T-helper 2 cell treated with Interferon-gamma antibody and Interleukin-4, amounts not matched to agents 5 μg/mL and 100 μg/mL, for 36 hours (primary cell): ENCODE measurements at regions not wholly inside any gene's neighbourhood (a gene's known extent, or its start where the extent isn't known, plus 50 kb on each side); places are given as distances from the start of the nearest gene placed in this dataset.

Experiments used
- DNase-seq: peaks from one replicate; pipeline ENCODE4 v3.0.0; 2021; ENCODE audit warnings: low spot score
- H3K27ac Mint-ChIP-seq: one replicate; pipeline ENCODE4 v1.8.0; 2021; ENCODE audit warnings: mild to moderate bottlenecking, mixed read lengths
- H3K27me3 Mint-ChIP-seq: one replicate; pipeline ENCODE4 v1.8.0; 2021; ENCODE audit warnings: low read depth, mixed read lengths
- H3K36me3 Mint-ChIP-seq: one replicate; pipeline ENCODE4 v1.8.0; 2021; ENCODE audit warnings: low read depth, mixed read lengths
- H3K4me1 Mint-ChIP-seq: one replicate; pipeline ENCODE4 v1.8.0; 2021; ENCODE audit warnings: low read depth, mixed read lengths
- H3K4me3 Mint-ChIP-seq: one replicate; pipeline ENCODE4 v1.8.0; 2022; ENCODE audit warnings: mild to moderate bottlenecking, moderate library complexity, mixed read lengths
- H3K9me3 Mint-ChIP-seq: one replicate; pipeline ENCODE4 v1.8.0; 2021; ENCODE audit warnings: mixed read lengths

DNA sequence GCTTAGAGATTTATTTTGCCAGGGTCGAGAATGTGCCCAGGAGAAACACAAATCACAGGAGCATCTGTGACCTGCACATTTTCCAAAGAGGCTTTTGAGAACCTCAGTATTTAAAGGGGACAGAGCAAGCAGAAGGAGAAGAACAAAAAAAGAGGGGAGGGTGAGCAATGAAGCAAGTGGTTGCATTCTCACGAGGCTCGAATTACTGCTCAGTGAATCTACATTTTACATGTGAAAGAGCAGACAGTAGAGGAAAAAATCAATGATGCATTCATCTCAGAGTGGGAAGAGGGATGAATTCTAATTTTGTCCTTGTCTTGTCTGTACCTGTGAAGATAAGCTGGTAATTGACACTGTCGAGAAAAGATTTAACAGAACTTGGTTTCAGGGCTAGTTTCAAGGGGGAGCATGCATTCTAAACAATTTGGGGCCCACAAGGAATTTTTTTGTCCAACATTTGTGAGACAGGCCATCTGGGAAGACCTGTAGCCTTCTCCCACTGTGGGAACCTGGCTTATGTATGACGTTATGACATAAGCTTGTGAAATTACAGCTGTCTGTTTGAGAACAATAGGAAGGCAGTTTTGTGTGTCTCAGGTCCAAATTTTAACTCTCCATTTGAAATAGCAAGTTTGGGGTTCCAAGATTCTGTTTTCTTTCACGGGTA lies 855.1 kb downstream of the SLITRK5 start:
- H3K27me3 Mint-ChIP-seq = no peaks in the 10 kb centered on the region

DNA sequence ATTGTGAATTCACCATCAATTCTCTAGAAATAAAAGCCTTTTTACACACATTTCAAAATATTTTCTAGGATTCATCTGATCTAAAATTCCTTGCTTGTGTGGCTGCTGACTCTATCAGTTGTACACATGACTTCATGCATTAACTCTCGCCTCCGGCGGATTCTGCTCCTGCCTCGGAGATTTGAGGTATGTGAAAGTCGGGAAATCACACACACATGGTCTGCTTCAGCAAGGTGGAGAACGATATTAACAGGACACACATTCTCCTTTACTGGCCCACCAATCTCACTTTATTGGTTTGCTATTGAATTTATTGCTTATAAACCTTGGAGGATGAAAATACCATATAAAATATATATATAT lies 855.7 kb downstream of the SLITRK5 start:
- H3K4me1 Mint-ChIP-seq = no peaks in the 10 kb centered on the region
- no peak for DNase-seq
- H3K27ac Mint-ChIP-seq = no peak overlapping the region
- no peaks in the 10 kb centered on the region for H3K27me3 Mint-ChIP-seq
- H3K4me3 Mint-ChIP-seq = no peak overlapping the region
- H3K36me3 Mint-ChIP-seq = no peaks in the 10 kb centered on the region
- peaks cover 6% of the 10 kb centered on the region for H3K9me3 Mint-ChIP-seq

More for the DNA sequence above, 855.1 kb downstream of the SLITRK5 start:
- H3K27ac Mint-ChIP-seq = no peak overlapping the region
- no peaks in the 10 kb centered on the region for H3K36me3 Mint-ChIP-seq
- H3K4me1 Mint-ChIP-seq = no peaks in the 10 kb centered on the region
- peaks cover 8% of the 10 kb centered on the region for H3K9me3 Mint-ChIP-seq
- no peak overlapping the region for H3K4me3 Mint-ChIP-seq
- no peak for DNase-seq

DNA sequence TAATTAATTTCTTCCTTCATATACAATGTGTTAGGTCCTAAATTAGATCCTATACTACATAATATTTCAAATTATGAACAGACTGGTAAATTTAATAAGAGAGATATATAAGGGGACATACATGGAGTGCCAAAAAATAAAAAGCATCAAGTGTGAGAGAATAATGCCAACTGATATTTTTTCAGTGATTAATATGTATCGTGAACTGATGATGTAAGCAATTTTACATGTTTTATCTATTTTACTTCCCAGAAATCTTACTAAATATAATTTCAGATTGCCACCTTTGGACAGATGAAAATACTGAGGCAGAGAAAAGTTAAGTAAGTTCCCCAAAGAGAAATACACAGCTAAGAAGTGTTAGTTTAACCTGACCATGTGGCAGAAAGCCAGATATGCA lies 870.8 kb downstream of the SLITRK5 start:
- H3K4me3 Mint-ChIP-seq = no peak overlapping the region
- no peak for DNase-seq
- H3K4me1 Mint-ChIP-seq = no peaks in the 10 kb centered on the region
- peaks cover 5% of the 10 kb centered on the region for H3K9me3 Mint-ChIP-seq
- no peaks in the 10 kb centered on the region for H3K36me3 Mint-ChIP-seq
- H3K27me3 Mint-ChIP-seq = no peaks in the 10 kb centered on the region
- H3K27ac Mint-ChIP-seq = no peak overlapping the region

GRCh38 chr13:88544836-88545235 lies 873.7 kb downstream of the SLITRK5 start:
- H3K36me3 Mint-ChIP-seq = no peaks in the 10 kb centered on the region

GRCh38 chr13:88552966-88553365 lies 881.8 kb downstream of the SLITRK5 start:
- no peaks in the 10 kb centered on the region for H3K36me3 Mint-ChIP-seq
- no peak overlapping the region for H3K4me3 Mint-ChIP-seq
- no peak for DNase-seq
- peaks cover 1% of the 10 kb centered on the region for H3K9me3 Mint-ChIP-seq
- H3K27me3 Mint-ChIP-seq = no peaks in the 10 kb centered on the region
- no peaks in the 10 kb centered on the region for H3K4me1 Mint-ChIP-seq
- no peak overlapping the region for H3K27ac Mint-ChIP-seq

More at GRCh38 chr13:88544836-88545235, 873.7 kb downstream of the SLITRK5 start:
- Mint-ChIP-seq H3K4me1 (no peaks in the 10 kb centered on the region), H3K4me3 (no peak overlapping the region), H3K27ac (no peak overlapping the region), H3K9me3 (no peaks in the 10 kb centered on the region), H3K27me3 (no peaks in the 10 kb centered on the region)
- no peak for DNase-seq

- no peaks in the 10 kb centered on the region for H3K27me3 Mint-ChIP-seq
- no peak for DNase-seq
- H3K9me3 Mint-ChIP-seq = peaks cover 9% of the 10 kb centered on the region
- no peaks in the 10 kb centered on the region for H3K4me1 Mint-ChIP-seq
- H3K36me3 Mint-ChIP-seq = no peaks in the 10 kb centered on the region
- H3K27ac Mint-ChIP-seq = no peak overlapping the region
- no peak overlapping the region for H3K4me3 Mint-ChIP-seq
These were observed 894.4 kb downstream of the SLITRK5 start for GRCh38 chr13:88565566-88565965.

DNA sequence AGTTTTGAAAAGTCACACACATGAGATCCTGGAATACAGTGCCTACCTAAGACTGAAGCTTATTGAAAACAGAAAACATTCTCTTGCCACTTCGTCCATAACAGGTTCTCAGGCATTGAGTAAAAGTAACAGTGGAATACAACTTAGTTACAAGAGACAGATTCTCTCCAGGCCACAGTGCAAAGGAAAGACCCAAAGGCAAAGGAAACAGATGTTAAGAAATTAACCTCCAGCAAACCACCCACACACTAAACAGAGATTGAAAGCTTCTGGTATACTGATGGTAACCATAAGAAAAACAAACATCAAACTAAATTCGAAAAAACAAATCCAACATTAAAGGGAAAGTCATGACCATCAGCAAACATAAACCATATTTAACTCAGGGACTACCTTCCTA lies 914.7 kb downstream of the SLITRK5 start:
- no peak for DNase-seq
- no peaks in the 10 kb centered on the region for H3K36me3 Mint-ChIP-seq
- H3K4me3 Mint-ChIP-seq = no peak overlapping the region
- no peaks in the 10 kb centered on the region for H3K4me1 Mint-ChIP-seq
- H3K27me3 Mint-ChIP-seq = no peaks in the 10 kb centered on the region
- H3K9me3 Mint-ChIP-seq = peaks cover 25% of the 10 kb centered on the region
- no peak overlapping the region for H3K27ac Mint-ChIP-seq

- Mint-ChIP-seq H3K4me1 (no peaks in the 10 kb centered on the region), H3K36me3 (no peaks in the 10 kb centered on the region), H3K9me3 (peaks cover 21% of the 10 kb centered on the region), H3K4me3 (no peak overlapping the region), H3K27me3 (no peaks in the 10 kb centered on the region), H3K27ac (no peak overlapping the region)
- no peak for DNase-seq
These were observed 915.1 kb downstream of the SLITRK5 start for GRCh38 chr13:88586263-88586662.

- H3K36me3 Mint-ChIP-seq = no peaks in the 10 kb centered on the region
- no peaks in the 10 kb centered on the region for H3K4me1 Mint-ChIP-seq
- peaks cover 28% of the 10 kb centered on the region for H3K9me3 Mint-ChIP-seq
- H3K27ac Mint-ChIP-seq = no peak overlapping the region
- no peak overlapping the region for H3K4me3 Mint-ChIP-seq
- no peaks in the 10 kb centered on the region for H3K27me3 Mint-ChIP-seq
- no peak for DNase-seq
These were observed 919.4 kb downstream of the SLITRK5 start for GRCh38 chr13:88590574-88590973.

DNA sequence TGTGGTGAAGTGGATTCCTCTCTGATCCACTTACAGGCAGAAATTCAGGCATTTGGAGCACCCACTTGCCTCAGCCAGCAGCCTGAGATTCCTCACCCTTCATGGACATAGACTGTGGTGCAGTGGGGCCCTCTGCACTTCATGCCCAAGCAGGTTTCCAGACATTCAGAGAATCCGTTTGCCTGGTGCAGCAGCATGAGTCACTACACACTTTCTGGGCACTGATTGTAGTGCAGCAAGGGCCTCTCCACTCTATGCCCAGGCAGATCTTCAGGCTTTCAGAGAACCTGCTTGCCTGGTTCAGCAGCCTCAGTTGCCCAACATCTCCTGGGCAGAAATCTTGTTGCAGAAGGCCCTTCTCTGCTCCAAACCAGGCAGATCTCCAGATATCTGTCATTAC lies 920.9 kb downstream of the SLITRK5 start:
- Mint-ChIP-seq H3K4me1 (no peaks in the 10 kb centered on the region), H3K27me3 (no peaks in the 10 kb centered on the region), H3K4me3 (no peak overlapping the region), H3K36me3 (no peaks in the 10 kb centered on the region), H3K27ac (no peak overlapping the region), H3K9me3 (peaks cover 23% of the 10 kb centered on the region)
- no peak for DNase-seq

GRCh38 chr13:88601949-88602348 lies 930.8 kb downstream of the SLITRK5 start:
- no peaks in the 10 kb centered on the region for H3K27me3 Mint-ChIP-seq
- no peak for DNase-seq
- H3K36me3 Mint-ChIP-seq = no peaks in the 10 kb centered on the region
- H3K4me3 Mint-ChIP-seq = no peak overlapping the region
- peaks cover 7% of the 10 kb centered on the region for H3K9me3 Mint-ChIP-seq
- no peaks in the 10 kb centered on the region for H3K4me1 Mint-ChIP-seq
- H3K27ac Mint-ChIP-seq = no peak overlapping the region

DNA sequence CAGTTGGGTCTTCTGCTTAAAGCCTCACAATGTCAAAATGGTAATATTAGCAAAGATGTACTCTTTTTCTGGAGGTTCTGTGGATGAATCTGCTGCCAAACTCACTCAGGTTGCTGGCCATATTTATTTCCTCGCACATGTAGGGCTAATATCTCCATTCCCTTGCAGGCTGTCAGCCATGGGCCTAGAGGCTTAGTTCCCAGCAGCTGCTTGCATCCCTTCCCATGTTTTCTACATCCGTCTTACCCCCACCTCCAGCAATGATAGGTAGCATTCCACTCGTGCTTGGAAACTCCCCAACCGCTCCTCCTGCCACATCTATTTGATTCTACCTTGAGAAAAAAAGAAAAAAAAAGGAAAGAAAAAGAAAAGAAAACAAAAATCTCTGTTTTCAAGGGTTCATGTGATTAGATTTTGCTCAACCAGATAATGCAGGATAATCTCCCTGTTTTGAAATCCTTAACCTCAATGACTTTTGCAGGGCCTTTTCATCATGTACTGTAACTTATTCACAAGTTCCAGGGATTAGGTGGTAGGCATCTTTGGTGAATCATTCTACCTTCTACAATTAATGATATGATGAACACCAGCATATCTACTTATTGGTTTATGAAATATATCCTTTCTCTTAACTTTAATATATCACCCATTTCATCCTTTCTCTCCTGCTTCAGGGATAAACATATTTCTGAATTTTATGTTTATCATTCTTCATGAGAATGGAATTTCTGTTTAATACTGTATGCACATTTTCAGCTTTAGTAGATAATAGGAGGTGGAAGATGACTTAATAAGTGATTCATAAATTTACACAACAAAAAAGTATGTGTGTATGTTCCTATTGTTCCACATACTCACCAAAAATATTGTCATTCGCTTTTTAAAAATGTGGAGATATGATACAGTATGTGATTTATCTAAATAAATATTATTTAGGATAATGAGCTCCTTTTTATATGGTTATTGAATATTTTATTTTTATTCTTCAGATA lies 931.9 kb downstream of the SLITRK5 start:
- DNase-seq = no peak
- Mint-ChIP-seq H3K27ac (no peak overlapping the region), H3K36me3 (no peaks in the 10 kb centered on the region), H3K4me1 (no peaks in the 10 kb centered on the region), H3K27me3 (no peaks in the 10 kb centered on the region), H3K9me3 (peaks cover 7% of the 10 kb centered on the region), H3K4me3 (no peak overlapping the region)

DNA sequence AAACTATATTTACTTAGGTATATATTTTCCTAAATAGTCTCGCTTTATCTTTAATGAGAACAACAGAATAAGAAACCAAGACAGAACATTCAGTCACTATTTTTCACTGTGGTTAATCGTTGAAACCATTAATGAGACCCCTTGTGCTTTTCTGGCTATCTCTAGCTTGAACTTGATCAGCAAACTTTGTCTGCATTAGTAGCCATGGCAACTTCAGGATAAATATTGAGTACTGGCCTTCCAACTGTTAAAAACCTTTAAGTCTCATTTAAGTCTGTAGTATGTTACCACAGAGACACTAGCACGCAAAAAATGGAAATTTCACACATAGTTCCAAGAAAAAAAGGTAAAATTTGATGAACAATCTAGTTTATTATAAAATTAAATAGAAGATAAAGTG lies 946.0 kb downstream of the SLITRK5 start:
- H3K4me3 Mint-ChIP-seq = no peak overlapping the region

GRCh38 chr13:88622362-88622973 lies 951.3 kb downstream of the SLITRK5 start:
- Mint-ChIP-seq H3K4me3 (peak overlapping the region; percentile 6), H3K9me3 (peaks cover 13% of the 10 kb centered on the region), H3K27ac (peak overlapping the region; percentile 7), H3K27me3 (no peaks in the 10 kb centered on the region), H3K36me3 (no peaks in the 10 kb centered on the region), H3K4me1 (no peaks in the 10 kb centered on the region)
- DNase-seq = no peak

More for the DNA sequence above, 946.0 kb downstream of the SLITRK5 start:
- Mint-ChIP-seq H3K4me1 (no peaks in the 10 kb centered on the region), H3K9me3 (peaks cover 27% of the 10 kb centered on the region), H3K27ac (no peak overlapping the region), H3K36me3 (no peaks in the 10 kb centered on the region), H3K27me3 (no peaks in the 10 kb centered on the region)
- DNase-seq = no peak
